Activated CD4-positive, alpha-beta T cell treated with anti-CD3 and anti-CD28 coated beads for 36 hours (primary cell): ENCODE measurements at regions not wholly inside any gene's neighbourhood (a gene's known extent, or its start where the extent isn't known, plus 50 kb on each side); places are given as distances from the start of the nearest gene placed in this dataset.

Source experiments
- ATAC-seq: fragments of 200-7000 bp; cut with Tn5 transposase; one replicate; pipeline ENCODE4 v1.10.0; 2021; ENCODE audit warnings: mild to moderate bottlenecking, moderate library complexity
- CTCF ChIA-PET: fragments of 350-600 bp; sonication (Branson Sonifier 250); formaldehyde crosslinking; loops from one replicate; lab custom pipeline; 2021; ENCODE audit warnings: antibody characterized with exemption; lab: Charles Lee
- POLR2A ChIA-PET: fragments of 350-600 bp; sonication (Branson Sonifier 250); formaldehyde crosslinking; loops from one replicate; lab custom pipeline; 2021; ENCODE audit warnings: antibody characterized with exemption, inconsistent platforms; lab: Charles Lee
- DNase-seq: peaks from one replicate; pipeline ENCODE4 v3.0.0-alpha.2; 2020
- H3K27ac Mint-ChIP-seq: one replicate; pipeline ENCODE4 v1.8.0; 2021; ENCODE audit warnings: mixed read lengths
- H3K27me3 Mint-ChIP-seq: one replicate; pipeline ENCODE4 v1.8.0; 2021; ENCODE audit warnings: mixed read lengths
- H3K36me3 Mint-ChIP-seq: one replicate; pipeline ENCODE4 v1.8.0; 2021; ENCODE audit warnings: low read depth, mixed read lengths
- H3K4me1 Mint-ChIP-seq: one replicate; pipeline ENCODE4 v1.8.0; 2021; ENCODE audit warnings: mixed read lengths
- H3K4me3 Mint-ChIP-seq: one replicate; pipeline ENCODE4 v1.8.0; 2021; ENCODE audit warnings: mild to moderate bottlenecking, moderate library complexity, mixed read lengths
- H3K9me3 Mint-ChIP-seq: one replicate; pipeline ENCODE4 v1.8.0; 2021; ENCODE audit warnings: low read depth, mixed read lengths
- intact Hi-C, 2 experiments: fragments of 100-400 bp; cut with DNase I in 1 of 2; cut with micrococcal nuclease in 1 of 2; formaldehyde crosslinking; loops; one replicate each; pipeline versions ENCODE4 v1.14.2 to v1.15.1; 2022 to 2024; cut with DNase I, micrococcal nuclease

- Mint-ChIP-seq H3K4me3 (no peak overlapping the region), H3K9me3 (peaks cover 2% of the 10 kb centered on the region), H3K36me3 (no peaks in the 10 kb centered on the region), H3K27ac (no peak overlapping the region), H3K4me1 (no peaks in the 10 kb centered on the region), H3K27me3 (no peaks in the 10 kb centered on the region)
- intact Hi-C loops, result no loop called here
- CTCF ChIA-PET, result no interaction called here
- DNase-seq (no peak), ATAC-seq (no peak)
- POLR2A ChIA-PET, result no interaction called here
These were observed 139.7 kb downstream of the TUSC7 start for GRCh38 chr3:116849261-116849688.

- POLR2A ChIA-PET, result no interaction called here
- CTCF ChIA-PET, result no interaction called here
- no peaks in the 10 kb centered on the region for H3K36me3 Mint-ChIP-seq
- no peak overlapping the region for H3K27ac Mint-ChIP-seq
- H3K4me3 Mint-ChIP-seq, result no peak overlapping the region
- no peaks in the 10 kb centered on the region for H3K27me3 Mint-ChIP-seq
- no peak for DNase-seq
- no peaks in the 10 kb centered on the region for H3K4me1 Mint-ChIP-seq
- intact Hi-C loops, result no loop called here
- peaks cover 2% of the 10 kb centered on the region for H3K9me3 Mint-ChIP-seq
- ATAC-seq, result no peak
These were observed 143.2 kb downstream of the TUSC7 start for GRCh38 chr3:116852803-116853202.

DNA sequence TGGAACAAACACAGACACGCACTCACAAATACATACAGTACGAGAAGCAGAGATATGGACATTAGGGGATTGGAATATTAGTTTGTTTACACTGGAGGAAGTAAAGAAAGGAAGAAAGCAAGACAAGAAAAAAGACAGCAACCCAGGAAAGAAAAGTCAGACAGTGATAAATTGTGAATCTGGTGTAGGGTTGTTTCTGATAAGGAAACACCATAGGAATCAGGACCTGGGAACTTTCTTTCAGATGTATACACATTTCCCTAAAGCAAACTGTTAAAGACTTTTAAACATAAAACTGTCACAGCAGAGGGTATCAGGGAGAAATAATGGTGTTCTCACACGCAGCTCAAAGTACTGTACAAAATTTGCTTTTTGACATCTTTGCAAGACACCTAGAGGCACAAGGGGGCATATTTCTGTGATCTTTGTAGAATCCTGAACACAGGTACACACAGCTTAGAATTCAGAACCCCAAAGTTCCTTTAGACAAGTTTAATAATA is 153.7 kb downstream of the TUSC7 start:
- CTCF ChIA-PET, result no interaction called here
- Mint-ChIP-seq H3K27me3 (no peaks in the 10 kb centered on the region), H3K36me3 (no peaks in the 10 kb centered on the region), H3K9me3 (no peaks in the 10 kb centered on the region), H3K4me1 (no peaks in the 10 kb centered on the region), H3K27ac (no peak overlapping the region), H3K4me3 (no peak overlapping the region)
- intact Hi-C loops, result loop anchor here in 1 of 2 experiments (10.0 kb wide), 1 partner anchor 761 kb away; no protein-coding TSS in a partner anchor
- no peak for DNase-seq
- POLR2A ChIA-PET, result no interaction called here
- no peak for ATAC-seq

DNA sequence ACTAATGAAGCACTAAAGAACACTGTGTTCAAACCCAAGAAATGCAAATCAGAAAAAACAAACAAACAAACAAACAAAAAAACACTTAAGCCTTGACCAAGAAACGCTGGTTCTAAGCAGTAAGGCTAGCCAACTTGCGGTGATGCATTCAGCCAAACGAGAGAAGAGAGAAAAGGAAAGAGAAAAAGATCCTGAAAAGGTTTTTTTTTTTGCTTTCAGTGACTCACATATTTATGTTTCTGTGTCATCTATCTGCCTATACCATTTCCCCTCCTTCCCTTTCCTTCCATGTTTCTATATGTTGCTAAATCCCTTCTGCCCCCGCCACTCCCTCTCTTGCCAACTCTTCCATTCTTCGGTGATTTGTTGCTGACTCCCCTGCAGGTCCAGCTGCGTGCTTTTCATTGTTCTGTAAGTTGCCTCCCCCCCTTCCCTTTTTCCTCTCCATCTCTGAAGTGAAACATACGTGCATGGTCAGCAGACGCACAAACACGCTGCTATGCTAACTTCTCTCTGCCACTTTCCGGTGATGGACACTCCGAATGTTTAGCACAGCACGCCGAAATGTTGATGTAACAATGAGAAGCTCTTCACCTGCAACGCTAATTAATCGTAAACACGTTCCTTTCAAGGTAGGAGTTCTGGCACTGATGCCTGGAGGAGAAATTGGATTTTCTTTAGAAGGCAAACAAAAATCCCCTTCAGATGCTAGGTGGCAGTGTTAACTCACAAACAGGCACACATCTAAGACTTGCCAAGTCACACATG is 154.4 kb downstream of the TUSC7 start:
- ChIA-PET CTCF (no interaction called here), POLR2A (no interaction called here)
- no peaks in the 10 kb centered on the region for H3K4me1 Mint-ChIP-seq
- ATAC-seq, result no peak
- H3K27me3 Mint-ChIP-seq, result no peaks in the 10 kb centered on the region
- H3K36me3 Mint-ChIP-seq, result no peaks in the 10 kb centered on the region
- H3K27ac Mint-ChIP-seq, result no peak overlapping the region
- H3K4me3 Mint-ChIP-seq, result no peak overlapping the region
- H3K9me3 Mint-ChIP-seq, result no peaks in the 10 kb centered on the region
- intact Hi-C loops, result loop anchor here in 1 of 2 experiments (10.0 kb wide), 1 partner anchor 761 kb away; no protein-coding TSS in a partner anchor
- DNase-seq, result no peak

DNA sequence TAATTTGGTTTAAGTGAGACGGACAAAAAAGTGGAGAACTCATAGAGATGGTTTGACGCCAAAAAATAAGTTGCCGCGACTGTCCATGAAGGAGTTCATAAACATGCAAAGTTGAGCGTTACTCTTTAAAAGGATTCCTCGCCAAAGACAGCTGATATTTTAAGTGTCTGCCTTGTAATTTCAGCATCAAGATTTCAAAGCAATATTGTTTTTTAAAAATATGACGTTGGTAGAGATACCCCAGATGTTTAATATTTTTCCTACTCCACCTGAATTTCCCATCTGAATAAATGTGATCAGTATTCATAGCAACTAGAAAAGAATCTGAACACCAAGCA is 155.0 kb downstream of the TUSC7 start:
- POLR2A ChIA-PET, result no interaction called here
- ATAC-seq (no peak), DNase-seq (no peak)
- H3K36me3 Mint-ChIP-seq, result no peaks in the 10 kb centered on the region
- H3K9me3 Mint-ChIP-seq, result no peaks in the 10 kb centered on the region
- intact Hi-C loops, result loop anchor here in 1 of 2 experiments (10.0 kb wide), 1 partner anchor 760 kb away; no protein-coding TSS in a partner anchor
- H3K27me3 Mint-ChIP-seq, result no peaks in the 10 kb centered on the region
- H3K4me1 Mint-ChIP-seq, result no peaks in the 10 kb centered on the region
- H3K4me3 Mint-ChIP-seq, result no peak overlapping the region
- CTCF ChIA-PET, result no interaction called here
- no peak overlapping the region for H3K27ac Mint-ChIP-seq

- no peaks in the 10 kb centered on the region for H3K4me1 Mint-ChIP-seq
- DNase-seq (no peak), ATAC-seq (no peak)
- H3K27me3 Mint-ChIP-seq, result no peaks in the 10 kb centered on the region
- H3K9me3 Mint-ChIP-seq, result peaks cover 2% of the 10 kb centered on the region
- POLR2A ChIA-PET, result no interaction called here
- no peak overlapping the region for H3K27ac Mint-ChIP-seq
- CTCF ChIA-PET, result interaction anchor here (0.7 kb wide), 1 partner anchor 1760 kb away, joined by 4 read pairs; no protein-coding TSS in a partner anchor
- intact Hi-C loops, result no loop called here
- no peak overlapping the region for H3K4me3 Mint-ChIP-seq
- H3K36me3 Mint-ChIP-seq, result no peaks in the 10 kb centered on the region
These were observed 160.8 kb downstream of the TUSC7 start for GRCh38 chr3:116870379-116870778.

- Mint-ChIP-seq H3K4me3 (no peak overlapping the region), H3K27me3 (no peaks in the 10 kb centered on the region), H3K36me3 (no peaks in the 10 kb centered on the region), H3K27ac (no peak overlapping the region), H3K4me1 (no peaks in the 10 kb centered on the region), H3K9me3 (peaks cover 2% of the 10 kb centered on the region)
- intact Hi-C loops, result no loop called here
- ATAC-seq (no peak), DNase-seq (no peak)
- ChIA-PET POLR2A (no interaction called here), CTCF (no interaction called here)
These were observed 162.3 kb downstream of the TUSC7 start for GRCh38 chr3:116871905-116872304.

GRCh38 chr3:116872688-116873087 is 163.1 kb downstream of the TUSC7 start:
- H3K4me1 Mint-ChIP-seq, result no peaks in the 10 kb centered on the region
- intact Hi-C loops, result no loop called here
- no peak overlapping the region for H3K27ac Mint-ChIP-seq
- DNase-seq (no peak), ATAC-seq (no peak)
- H3K9me3 Mint-ChIP-seq, result peaks cover 2% of the 10 kb centered on the region
- ChIA-PET CTCF (no interaction called here), POLR2A (no interaction called here)
- H3K27me3 Mint-ChIP-seq, result no peaks in the 10 kb centered on the region
- no peak overlapping the region for H3K4me3 Mint-ChIP-seq
- H3K36me3 Mint-ChIP-seq, result no peaks in the 10 kb centered on the region

- H3K4me3 Mint-ChIP-seq, result no peak overlapping the region
- H3K36me3 Mint-ChIP-seq, result no peaks in the 10 kb centered on the region
- no peak for ATAC-seq
These were observed 163.6 kb downstream of the TUSC7 start for GRCh38 chr3:116873142-116873541.

DNA sequence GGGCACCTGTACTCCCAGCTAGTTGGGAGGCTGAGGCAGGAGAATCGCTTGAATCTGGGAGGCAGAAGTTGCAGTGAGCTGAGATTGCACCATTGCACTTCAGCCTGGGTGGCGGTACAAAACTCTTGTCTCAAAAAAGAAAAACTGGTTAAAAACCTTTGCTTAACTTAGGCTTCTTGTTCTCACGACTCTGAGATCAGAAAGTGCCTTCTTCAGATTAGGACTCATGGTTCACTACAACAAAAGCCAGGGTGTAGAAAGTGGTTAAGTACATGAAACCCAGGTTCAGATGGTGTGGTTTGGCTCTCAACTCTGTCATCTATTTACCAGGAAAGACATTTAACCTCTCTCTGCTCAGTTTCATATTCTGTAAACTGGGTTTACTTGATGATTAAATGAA is 168.4 kb downstream of the TUSC7 start:
- POLR2A ChIA-PET, result no interaction called here
- intact Hi-C loops, result no loop called here
- CTCF ChIA-PET, result no interaction called here
- H3K4me1 Mint-ChIP-seq, result no peaks in the 10 kb centered on the region
- DNase-seq (no peak), ATAC-seq (no peak)
- H3K27me3 Mint-ChIP-seq, result no peaks in the 10 kb centered on the region
- H3K36me3 Mint-ChIP-seq, result no peaks in the 10 kb centered on the region
- no peak overlapping the region for H3K27ac Mint-ChIP-seq
- no peaks in the 10 kb centered on the region for H3K9me3 Mint-ChIP-seq
- H3K4me3 Mint-ChIP-seq, result no peak overlapping the region

More at GRCh38 chr3:116873142-116873541, 163.6 kb downstream of the TUSC7 start:
- POLR2A ChIA-PET, result no interaction called here
- CTCF ChIA-PET, result no interaction called here
- Mint-ChIP-seq H3K9me3 (peaks cover 2% of the 10 kb centered on the region), H3K27ac (no peak overlapping the region), H3K27me3 (no peaks in the 10 kb centered on the region), H3K4me1 (no peaks in the 10 kb centered on the region)
- no peak for DNase-seq
- intact Hi-C loops, result no loop called here

DNA sequence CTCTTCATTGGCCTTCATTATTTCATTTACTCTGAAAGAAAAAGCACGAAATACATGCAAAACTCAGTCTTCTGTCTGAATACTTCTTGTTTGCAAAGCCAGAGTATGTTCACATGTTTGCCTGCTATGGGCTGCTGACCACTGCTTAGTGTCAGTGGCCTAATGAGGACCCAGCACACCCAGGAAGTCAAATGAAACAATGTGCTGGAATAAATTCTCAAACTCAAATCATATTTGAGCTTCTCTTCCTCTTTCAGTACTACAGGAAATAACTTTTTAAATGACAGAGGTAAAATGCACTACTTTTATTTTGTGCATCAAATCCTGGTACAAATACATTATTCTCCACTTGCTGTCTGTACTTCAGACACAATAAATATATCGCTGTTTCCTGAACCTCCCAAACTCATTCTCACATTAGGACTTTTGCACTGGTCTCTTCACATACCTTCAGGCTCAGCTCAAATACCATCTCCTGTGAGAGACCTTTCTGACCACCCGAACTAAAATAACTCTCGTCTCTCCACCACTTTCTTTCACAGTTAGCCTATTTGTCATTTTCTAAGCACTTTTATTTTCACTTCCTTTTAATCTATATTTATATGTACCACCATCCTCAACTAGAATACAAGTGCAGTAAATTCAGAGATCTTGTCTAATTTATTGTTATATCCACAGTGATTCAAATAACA is 176.8 kb downstream of the TUSC7 start:
- Mint-ChIP-seq H3K9me3 (peaks cover 3% of the 10 kb centered on the region), H3K27me3 (no peaks in the 10 kb centered on the region), H3K36me3 (no peaks in the 10 kb centered on the region), H3K4me3 (no peak overlapping the region), H3K27ac (no peak overlapping the region), H3K4me1 (no peaks in the 10 kb centered on the region)
- ChIA-PET CTCF (no interaction called here), POLR2A (no interaction called here)
- ATAC-seq, result no peak
- intact Hi-C loops, result no loop called here
- no peak for DNase-seq

- ChIA-PET POLR2A (no interaction called here), CTCF (no interaction called here)
- DNase-seq (no peak), ATAC-seq (no peak)
- Mint-ChIP-seq H3K4me1 (no peaks in the 10 kb centered on the region), H3K27ac (no peak overlapping the region), H3K4me3 (no peak overlapping the region), H3K27me3 (no peaks in the 10 kb centered on the region), H3K36me3 (no peaks in the 10 kb centered on the region), H3K9me3 (no peaks in the 10 kb centered on the region)
- intact Hi-C loops, result no loop called here
These were observed 186.5 kb downstream of the TUSC7 start for GRCh38 chr3:116896116-116896515.
